ENCODE measurements at regions not wholly inside any gene's neighbourhood (a gene's known extent, or its start where the extent isn't known, plus 50 kb on each side); places are given as distances from the start of the nearest gene placed in this dataset.

- DNase-seq (ENCODE audit: low read depth in 3 of 3): no peak
These were observed 245.9 kb upstream of the FOXQ1 start for GRCh38 chr6:1065986-1066385.

DNA sequence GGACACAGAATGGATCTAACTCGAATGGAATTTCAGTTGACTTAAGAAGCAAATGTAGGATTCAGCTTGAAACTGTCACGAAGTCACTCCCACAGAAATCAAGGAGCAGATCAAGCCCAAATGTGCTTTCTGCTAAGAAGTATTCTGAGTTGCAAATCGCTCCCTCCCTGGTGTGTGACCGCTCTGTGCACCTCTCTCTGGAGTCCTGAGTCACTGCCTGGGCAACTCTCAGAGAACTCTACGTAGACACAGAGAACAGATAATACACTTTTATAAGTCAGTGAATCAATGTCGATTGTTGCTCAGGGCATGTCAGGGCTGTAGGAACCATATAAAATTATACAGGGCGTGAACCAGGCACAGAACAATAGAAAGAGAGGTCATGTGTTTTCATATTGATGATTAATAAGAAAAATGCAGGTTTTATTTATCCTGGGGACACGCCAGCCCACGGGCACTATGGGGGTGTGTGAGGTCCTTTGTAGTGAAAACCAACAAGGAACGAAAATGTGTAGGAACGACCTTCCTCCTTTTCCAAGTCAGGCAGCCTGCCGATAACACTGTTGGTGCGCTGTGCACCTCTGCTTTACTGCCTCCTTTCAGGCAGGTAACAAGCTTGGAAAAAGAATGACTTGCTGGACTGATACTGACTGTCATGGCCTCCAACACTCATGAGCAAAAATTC, 248.1 kb upstream of the FOXQ1 start:
- no peak for DNase-seq (ENCODE audit: low read depth in 3 of 3)

GRCh38 chr6:1062786-1063545, 248.9 kb upstream of the FOXQ1 start:
- DNase-seq (ENCODE audit: low read depth in 3 of 3): no peak

DNA sequence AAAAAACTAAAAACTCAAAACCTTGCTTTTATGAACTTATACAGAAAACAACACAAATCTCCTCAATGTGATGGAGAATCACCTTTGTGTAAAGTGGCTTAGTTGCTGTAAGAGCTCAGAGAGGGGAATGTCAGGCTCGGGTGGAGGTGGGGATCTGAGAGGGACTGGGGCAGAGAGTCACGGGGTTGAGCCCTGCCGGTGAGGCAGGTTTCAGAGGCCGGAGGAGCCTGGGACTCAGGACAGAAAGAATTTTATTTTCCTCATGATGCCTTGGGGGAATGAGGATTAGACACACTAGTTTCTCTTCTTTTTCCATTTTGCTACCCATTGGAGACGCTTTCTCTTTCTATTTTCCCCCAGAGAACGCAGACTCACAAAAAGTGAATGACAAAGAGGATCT, 252.3 kb upstream of the FOXQ1 start:
- no peak for DNase-seq (ENCODE audit: low read depth in 3 of 3)

DNA sequence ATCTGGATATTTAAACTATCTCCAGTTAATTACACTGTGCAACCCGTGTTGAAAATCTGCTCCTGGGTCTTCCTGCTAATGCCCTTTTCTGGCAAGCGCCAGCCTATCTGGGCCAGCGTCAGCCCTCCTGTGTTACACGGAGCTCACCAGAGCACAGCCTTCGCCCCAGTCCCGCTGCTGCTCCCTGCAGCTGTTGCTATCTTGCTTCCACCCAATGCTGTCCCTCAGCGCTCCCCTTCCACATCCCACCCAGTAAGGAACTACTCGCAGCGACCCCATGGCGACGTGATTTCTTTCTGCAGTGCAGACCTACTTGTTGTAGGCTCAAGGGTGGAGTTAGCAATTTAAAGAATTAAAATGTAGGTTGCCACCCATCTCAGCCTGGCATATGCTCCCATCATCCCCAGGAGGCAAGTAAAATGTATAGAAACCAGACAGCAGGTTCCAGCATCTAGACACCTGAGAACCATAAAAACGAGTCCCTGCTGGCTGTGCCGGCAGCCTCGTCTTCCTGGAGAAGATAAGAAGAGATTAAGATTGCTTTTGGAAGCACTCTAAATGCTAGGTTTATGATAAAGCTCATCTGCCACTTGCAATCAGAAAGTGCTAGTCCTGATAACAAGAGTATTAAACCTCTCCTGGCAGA, 254.3 kb upstream of the FOXQ1 start:
- no peak for DNase-seq (ENCODE audit: low read depth in 3 of 3)

DNA sequence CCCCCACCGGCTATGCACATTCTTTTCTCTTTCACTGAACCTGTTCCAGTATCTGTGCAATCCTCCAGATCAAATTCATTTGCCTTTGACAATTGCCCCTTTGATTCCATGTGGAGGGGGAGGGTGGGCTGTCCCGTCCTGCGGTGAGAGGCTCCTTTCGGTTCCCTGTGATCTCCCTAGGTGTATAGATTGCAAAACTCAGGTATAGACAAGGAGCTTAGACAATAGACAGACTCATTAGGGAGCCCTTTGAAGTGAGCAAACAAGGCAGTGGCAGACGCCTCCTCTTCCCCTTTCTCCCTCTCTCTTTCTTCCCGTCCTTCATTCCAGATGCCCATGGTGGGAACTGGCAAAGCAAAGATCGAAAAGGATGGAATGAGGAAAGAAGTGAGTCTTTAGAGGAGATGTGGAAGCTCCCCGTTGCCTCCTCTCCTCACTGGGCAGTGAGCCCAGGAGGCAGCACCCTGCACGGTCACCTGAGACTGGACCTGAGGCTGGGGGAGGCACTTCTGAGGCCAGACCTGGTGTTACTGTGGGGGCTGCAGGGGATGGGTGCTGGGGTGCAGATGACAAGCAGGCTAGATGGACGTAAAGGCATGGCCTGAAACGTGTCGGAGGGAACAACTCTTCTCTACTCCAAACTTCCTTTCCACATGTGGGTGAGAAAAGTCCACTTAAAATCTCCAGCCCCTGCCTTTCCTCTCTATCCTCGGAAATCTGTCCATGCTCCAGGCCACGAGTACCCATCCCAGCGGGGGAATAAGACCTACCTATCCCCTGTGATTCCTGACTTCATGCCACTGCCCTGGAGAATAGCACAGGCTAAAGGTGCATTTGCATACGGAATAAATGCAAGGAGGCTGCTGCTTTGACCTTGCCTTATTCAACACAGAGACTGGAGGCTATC, 256.6 kb upstream of the FOXQ1 start:
- no peak for DNase-seq (ENCODE audit: low read depth in 3 of 3)

GRCh38 chr6:1054653-1055014, 257.3 kb upstream of the FOXQ1 start:
- DNase-seq (ENCODE audit: low read depth in 3 of 3): no peak

GRCh38 chr6:1053586-1053985, 258.3 kb upstream of the FOXQ1 start:
- no peak for DNase-seq (ENCODE audit: low read depth in 3 of 3)

DNA sequence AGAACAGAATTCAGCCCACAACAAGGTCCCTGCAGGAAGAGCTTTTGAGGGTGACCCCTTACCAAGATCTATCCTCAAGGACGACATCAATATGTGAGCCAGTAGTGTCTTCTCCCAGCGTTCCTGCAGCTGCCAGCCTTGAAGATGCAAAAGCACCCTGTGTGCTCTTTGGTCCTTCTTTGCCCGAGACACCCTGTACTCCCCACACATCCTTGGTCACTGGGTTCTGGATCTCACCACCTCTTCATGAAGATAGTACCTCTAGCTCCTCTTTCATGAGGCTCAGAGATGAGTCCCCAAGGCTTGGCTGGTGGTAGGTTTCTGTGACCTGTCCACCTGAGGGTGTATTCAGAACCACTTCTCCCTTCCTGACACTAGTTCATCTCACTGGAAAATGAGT, 259.6 kb upstream of the FOXQ1 start:
- no peak for DNase-seq (ENCODE audit: low read depth in 3 of 3)

DNA sequence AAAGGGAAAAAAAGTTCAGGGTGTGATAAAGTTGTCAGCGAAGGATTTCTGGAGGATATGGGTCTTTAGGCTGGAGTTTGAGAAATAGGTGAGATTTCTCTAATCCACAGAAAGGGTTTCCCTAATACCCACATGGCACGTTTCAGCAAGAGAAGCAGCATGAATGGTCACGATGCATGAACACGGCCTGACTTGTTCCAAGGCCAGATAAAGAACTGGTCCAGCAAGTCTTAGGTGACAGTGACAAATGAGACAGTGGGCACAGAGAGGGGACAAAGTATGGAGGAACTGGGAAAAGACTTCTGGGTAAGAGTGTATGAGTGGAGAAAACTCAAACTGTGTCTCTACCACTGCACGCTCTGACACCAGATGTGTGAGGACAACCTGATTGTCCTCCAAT, 262.0 kb upstream of the FOXQ1 start:
- no peak for DNase-seq (ENCODE audit: low read depth in 3 of 3)

DNA sequence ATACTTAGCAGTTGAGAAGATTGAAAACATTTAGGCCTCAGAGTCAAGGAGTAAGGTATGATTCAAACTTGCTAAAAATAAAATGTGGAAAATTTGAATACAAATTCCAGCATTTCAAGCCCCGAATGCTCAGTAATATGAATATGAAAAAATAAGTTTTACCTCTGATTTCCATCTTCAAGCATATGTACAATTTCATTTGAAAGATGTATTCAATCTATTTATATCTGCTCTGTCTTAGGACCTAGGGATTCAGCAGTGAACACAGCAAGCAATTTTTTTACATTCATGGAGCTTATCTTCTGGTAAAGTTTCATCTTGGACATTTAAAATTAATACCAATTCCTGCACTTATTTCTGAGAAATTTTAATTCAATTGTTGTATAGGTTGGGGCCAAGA, 262.7 kb upstream of the FOXQ1 start:
- DNase-seq (ENCODE audit: low read depth in 3 of 3): no peak

- DNase-seq (ENCODE audit: low read depth in 3 of 3): no peak
These were observed 263.8 kb upstream of the FOXQ1 start for GRCh38 chr6:1047981-1048541.

- DNase-seq (ENCODE audit: low read depth in 3 of 3): no peak
These were observed 266.7 kb upstream of the FOXQ1 start for GRCh38 chr6:1045239-1045638.

- DNase-seq (ENCODE audit: low read depth in 3 of 3): no peak
These were observed 267.7 kb upstream of the FOXQ1 start for GRCh38 chr6:1044040-1044836.

DNA sequence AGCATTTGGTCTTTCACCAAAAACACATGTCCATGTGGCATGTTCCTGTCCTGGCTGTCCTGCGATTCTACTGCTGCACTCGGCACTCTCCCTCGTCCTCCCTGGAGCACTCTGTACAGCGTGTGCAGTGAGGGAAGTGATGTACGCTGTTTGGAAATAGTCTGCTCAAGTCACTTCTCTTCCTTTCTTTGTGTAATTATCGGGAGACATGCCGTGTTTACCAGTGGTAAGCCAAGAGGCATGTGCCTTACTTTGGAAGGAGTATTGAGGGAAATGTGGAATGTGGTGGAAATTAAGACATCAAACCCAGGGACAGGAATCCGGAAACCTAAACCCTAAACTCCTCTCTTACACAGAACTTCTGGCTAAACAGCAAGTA, 268.5 kb upstream of the FOXQ1 start:
- no peak for DNase-seq (ENCODE audit: low read depth in 3 of 3)

GRCh38 chr6:1042583-1043457, 269.1 kb upstream of the FOXQ1 start:
- no peak for DNase-seq (ENCODE audit: low read depth in 3 of 3)

GRCh38 chr6:1040393-1040792, 271.5 kb upstream of the FOXQ1 start:
- no peak for DNase-seq (ENCODE audit: low read depth in 3 of 3)

DNA sequence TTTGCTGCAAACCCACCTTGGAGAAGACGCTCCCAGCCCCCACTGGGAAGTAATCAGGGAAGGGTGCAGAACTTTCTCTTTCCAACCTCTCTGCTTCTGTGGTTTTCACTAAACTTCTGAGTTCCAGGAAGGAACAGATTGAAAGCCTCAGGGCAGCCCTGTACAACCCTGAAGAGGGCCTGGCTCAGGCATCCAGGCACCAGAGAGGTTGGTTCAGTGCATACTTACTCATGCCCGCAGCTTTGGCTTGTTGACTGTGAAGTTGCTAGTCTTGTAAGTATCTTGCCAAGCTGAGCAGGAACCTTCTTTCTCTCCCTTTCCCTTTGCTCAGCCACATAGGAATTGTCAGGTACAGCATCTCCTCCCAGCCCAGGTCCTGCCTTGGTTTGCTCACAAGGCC, 272.2 kb upstream of the FOXQ1 start:
- DNase-seq (ENCODE audit: low read depth in 3 of 3): no peak

DNA sequence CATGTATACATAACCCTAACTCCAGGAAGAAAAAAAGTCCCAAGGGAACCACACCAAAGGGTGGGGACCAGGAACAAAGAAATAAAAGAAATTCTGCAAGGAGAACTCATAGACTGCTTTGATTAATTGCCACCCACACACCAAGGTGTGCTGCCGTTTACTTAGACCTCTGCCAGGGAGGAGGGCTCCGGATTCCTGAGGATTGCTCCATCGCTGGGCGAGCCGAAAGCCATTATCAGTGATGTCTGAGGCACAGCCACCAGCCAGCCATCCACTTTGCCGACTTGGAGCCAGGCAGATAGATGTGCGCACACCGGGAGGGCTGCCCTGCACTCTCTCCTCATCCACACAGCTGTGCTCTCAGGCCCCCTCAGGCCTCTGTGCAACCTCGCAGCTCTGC, 272.7 kb upstream of the FOXQ1 start:
- no peak for DNase-seq (ENCODE audit: low read depth in 3 of 3)

Measured in stimulated activated CD4-positive, alpha-beta T cell treated with anti-CD3 and anti-CD28 coated beads, TNF-alpha, amount 100 ng/mL, for 48 hours (primary cell).